HEK293 (cell line): ENCODE measurements at regions not wholly inside any gene's neighbourhood (a gene's known extent, or its start where the extent isn't known, plus 50 kb on each side); places are given as distances from the start of the nearest gene placed in this dataset.

Experiments used
- CTCF ChIA-PET: fragments of 350-600 bp; formaldehyde crosslinking; extraction: SDS; loops from one replicate; lab custom pipeline; 2021; ENCODE audit warnings: antibody characterized with exemption; lab: Yijun Ruan, JAX
- POLR2A ChIA-PET: fragments of 300-600 bp; formaldehyde crosslinking; extraction: SDS; loops from one replicate; lab custom pipeline; 2020; ENCODE audit warnings: antibody characterized with exemption, inconsistent platforms; lab: Yijun Ruan, JAX
- H3K27ac ChIP-seq: fragments of 200-500 bp; sonication (Bioruptor generic); 2 replicates; pipeline ENCODE4 v1.5.1; 2014; ENCODE audit warnings: low read depth, low read length, control low read depth, inconsistent platforms; ENCODE audit errors: extremely low read depth
- H3K36me3 ChIP-seq, 2 experiments: fragments of 200-500 bp in 1 of 2; sonication (Bioruptor generic) in 1 of 2; 1 replicate in 1 of 2; 2 replicates in 1 of 2; pipeline ENCODE4 v1.5.1; 2014 to 2017; ENCODE audit warnings: inconsistent platforms in 2 of 2, low read length in 2 of 2; ENCODE audit not compliant: control insufficient read depth in 2 of 2, insufficient read depth in 1 of 2
- H3K4me1 ChIP-seq: fragments of 200-500 bp; sonication (Bioruptor generic); 2 replicates; pipeline ENCODE4 v1.5.1; 2014; ENCODE audit warnings: mild to moderate bottlenecking, low read length, inconsistent platforms; ENCODE audit not compliant: control insufficient read depth, insufficient read depth
- H3K4me3 ChIP-seq: 2 replicates; pipeline ENCODE4 v1.5.1; 2011; ENCODE audit warnings: low read depth, mild to moderate bottlenecking, control low read depth, low read length, moderate library complexity
- H3K9me3 ChIP-seq: fragments of 200-500 bp; sonication (Bioruptor generic); 2 replicates; pipeline ENCODE4 v1.5.1; 2014; ENCODE audit warnings: low read depth, low read length, inconsistent platforms; ENCODE audit not compliant: control insufficient read depth, insufficient read depth
- EGR2 ChIP-seq: fragments of 450-650 bp; formaldehyde crosslinking; IDR thresholded peaks from 2 replicates; pipeline ENCODE4 v1.5.1; 2016; ENCODE audit warnings: low read depth, missing biosample characterization, missing genetic modification characterization
- HOXC10 ChIP-seq: sonication (generic); formaldehyde crosslinking; IDR thresholded peaks from 2 replicates; pipeline ENCODE4 v1.8.1; 2023; ENCODE audit warnings: mild to moderate bottlenecking, missing genetic modification reagents
- ZBTB1 ChIP-seq: fragments of 450-650 bp; formaldehyde crosslinking; IDR thresholded peaks from 2 replicates; pipeline ENCODE4 v1.5.1; 2016; ENCODE audit warnings: missing biosample characterization, missing genetic modification characterization
- ZBTB7A ChIP-seq: fragments of 450-650 bp; formaldehyde crosslinking; IDR thresholded peaks from 2 replicates; pipeline ENCODE4 v1.5.1; 2016; ENCODE audit warnings: low read depth, missing biosample characterization, missing genetic modification characterization
- ZFP37 ChIP-seq: fragments of 450-650 bp; formaldehyde crosslinking; IDR thresholded peaks from 2 replicates; pipeline ENCODE4 v1.5.1; 2016; ENCODE audit warnings: missing biosample characterization, missing genetic modification characterization
- ZFP41 ChIP-seq: fragments of 450-650 bp; formaldehyde crosslinking; IDR thresholded peaks from 2 replicates; pipeline ENCODE4 v1.5.1; 2016; ENCODE audit warnings: missing biosample characterization, missing genetic modification characterization, borderline replicate concordance
- ZNF2 ChIP-seq: fragments of 450-650 bp; formaldehyde crosslinking; IDR thresholded peaks from 2 replicates; pipeline ENCODE4 v1.5.1; 2016; ENCODE audit warnings: missing biosample characterization, missing genetic modification characterization
- ZNF223 ChIP-seq: fragments of 450-650 bp; formaldehyde crosslinking; IDR thresholded peaks from 2 replicates; pipeline ENCODE4 v1.5.1; 2016; ENCODE audit warnings: missing biosample characterization, missing genetic modification characterization
- ZNF394 ChIP-seq: fragments of 450-650 bp; formaldehyde crosslinking; IDR thresholded peaks from 2 replicates; pipeline ENCODE4 v1.5.1; 2016; ENCODE audit warnings: missing biosample characterization, missing genetic modification characterization, mild to moderate bottlenecking, moderate library complexity, borderline replicate concordance
- ZNF521 ChIP-seq: fragments of 450-650 bp; formaldehyde crosslinking; IDR thresholded peaks from 2 replicates; pipeline ENCODE4 v1.5.1; 2017; ENCODE audit warnings: missing biosample characterization, mild to moderate bottlenecking, missing genetic modification characterization
- ZNF777 ChIP-seq: fragments of 450-650 bp; formaldehyde crosslinking; IDR thresholded peaks from 2 replicates; pipeline ENCODE4 v1.5.1; 2017; ENCODE audit warnings: missing biosample characterization, missing genetic modification characterization, borderline replicate concordance
- ZNF785 ChIP-seq: fragments of 450-650 bp; formaldehyde crosslinking; IDR thresholded peaks from 2 replicates; pipeline ENCODE4 v1.5.1; 2016; ENCODE audit warnings: missing biosample characterization, missing genetic modification characterization
- ZNF843 ChIP-seq: fragments of 450-650 bp; formaldehyde crosslinking; IDR thresholded peaks from 2 replicates; pipeline ENCODE4 v1.5.1; 2016; ENCODE audit warnings: missing biosample characterization, missing genetic modification characterization
- ZSCAN16 ChIP-seq: fragments of 450-650 bp; formaldehyde crosslinking; IDR thresholded peaks from 2 replicates; pipeline ENCODE4 v1.5.1; 2016; ENCODE audit warnings: missing biosample characterization, missing genetic modification characterization
- TF ChIP-seq, protein P1 (sequence below): fragments of 450-650 bp; formaldehyde crosslinking; IDR thresholded peaks from 2 replicates; pipeline ENCODE4 v1.5.1; 2016; ENCODE audit warnings: missing biosample characterization, missing genetic modification characterization
- TF ChIP-seq, protein P2 (sequence below): fragments of 450-650 bp; formaldehyde crosslinking; IDR thresholded peaks from 2 replicates; pipeline ENCODE4 v1.5.1; 2016; ENCODE audit warnings: missing biosample characterization, missing genetic modification characterization
- TF ChIP-seq, protein P3 (sequence below): fragments of 450-650 bp; formaldehyde crosslinking; IDR thresholded peaks from 2 replicates; pipeline ENCODE4 v1.5.1; 2016; ENCODE audit warnings: missing biosample characterization, missing genetic modification characterization, borderline replicate concordance
- TF ChIP-seq, protein P4 (sequence below): fragments of 450-650 bp; formaldehyde crosslinking; IDR thresholded peaks from 2 replicates; pipeline ENCODE4 v1.5.1; 2016; ENCODE audit warnings: missing biosample characterization, missing genetic modification characterization

DNA sequence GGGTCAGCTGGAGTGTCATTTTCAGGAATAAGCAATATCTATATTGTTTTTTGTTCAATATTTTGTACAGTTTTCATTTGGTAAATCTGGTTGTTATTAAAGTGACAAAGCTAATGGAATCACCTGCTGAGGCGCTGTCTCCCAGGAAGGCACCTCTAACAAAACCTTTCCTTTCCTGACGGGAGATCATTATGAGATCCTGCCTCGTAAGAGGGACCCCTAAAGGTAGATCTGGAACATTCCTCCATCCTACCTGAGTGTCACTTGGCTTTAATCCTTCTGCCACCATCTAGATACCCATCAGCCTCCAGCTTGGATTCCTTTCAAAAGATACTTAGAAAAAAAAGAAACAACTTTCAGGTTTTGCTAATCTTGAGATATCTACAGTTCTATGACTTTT lies 157.7 kb downstream of the FAT3 start:
- Histone ChIP-seq H3K4me3 (no peak overlapping the region), H3K27ac (no peak overlapping the region), H3K4me1 (peaks cover 10% of the 10 kb centered on the region), H3K36me3 (no peaks in the 10 kb centered on the region), H3K9me3 (no peaks in the 10 kb centered on the region)
- POLR2A ChIA-PET: no interaction called here
- CTCF ChIA-PET: interaction anchor here (0.6 kb wide), 2 partner anchors 51 to 272 kb away, joined by 3 to 4 read pairs; no protein-coding TSS in a partner anchor
- TF ChIP-seq, protein P1, sequence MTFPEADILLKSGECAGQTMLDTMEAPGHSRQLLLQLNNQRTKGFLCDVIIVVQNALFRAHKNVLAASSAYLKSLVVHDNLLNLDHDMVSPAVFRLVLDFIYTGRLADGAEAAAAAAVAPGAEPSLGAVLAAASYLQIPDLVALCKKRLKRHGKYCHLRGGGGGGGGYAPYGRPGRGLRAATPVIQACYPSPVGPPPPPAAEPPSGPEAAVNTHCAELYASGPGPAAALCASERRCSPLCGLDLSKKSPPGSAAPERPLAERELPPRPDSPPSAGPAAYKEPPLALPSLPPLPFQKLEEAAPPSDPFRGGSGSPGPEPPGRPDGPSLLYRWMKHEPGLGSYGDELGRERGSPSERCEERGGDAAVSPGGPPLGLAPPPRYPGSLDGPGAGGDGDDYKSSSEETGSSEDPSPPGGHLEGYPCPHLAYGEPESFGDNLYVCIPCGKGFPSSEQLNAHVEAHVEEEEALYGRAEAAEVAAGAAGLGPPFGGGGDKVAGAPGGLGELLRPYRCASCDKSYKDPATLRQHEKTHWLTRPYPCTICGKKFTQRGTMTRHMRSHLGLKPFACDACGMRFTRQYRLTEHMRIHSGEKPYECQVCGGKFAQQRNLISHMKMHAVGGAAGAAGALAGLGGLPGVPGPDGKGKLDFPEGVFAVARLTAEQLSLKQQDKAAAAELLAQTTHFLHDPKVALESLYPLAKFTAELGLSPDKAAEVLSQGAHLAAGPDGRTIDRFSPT: no peak
- TF ChIP-seq ZFP41: no peak
- TF ChIP-seq ZNF777 (tag by site-specific recombination): no peak
- TF ChIP-seq, protein P2, sequence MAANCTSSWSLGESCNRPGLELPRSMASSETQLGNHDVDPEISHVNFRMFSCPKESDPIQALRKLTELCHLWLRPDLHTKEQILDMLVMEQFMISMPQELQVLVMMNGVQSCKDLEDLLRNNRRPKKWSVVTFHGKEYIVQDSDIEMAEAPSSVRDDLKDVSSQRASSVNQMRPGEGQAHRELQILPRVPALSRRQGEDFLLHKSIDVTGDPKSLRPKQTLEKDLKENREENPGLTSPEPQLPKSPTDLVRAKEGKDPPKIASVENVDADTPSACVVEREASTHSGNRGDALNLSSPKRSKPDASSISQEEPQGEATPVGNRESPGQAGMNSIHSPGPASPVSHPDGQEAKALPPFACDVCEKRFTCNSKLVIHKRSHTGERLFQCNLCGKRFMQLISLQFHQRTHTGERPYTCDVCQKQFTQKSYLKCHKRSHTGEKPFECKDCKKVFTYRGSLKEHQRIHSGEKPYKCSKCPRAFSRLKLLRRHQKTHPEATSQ (tag by site-specific recombination): no peak
- TF ChIP-seq EGR2 (tag by site-specific recombination): no peak
- no peak for TF ChIP-seq HOXC10
- TF ChIP-seq, protein P3, sequence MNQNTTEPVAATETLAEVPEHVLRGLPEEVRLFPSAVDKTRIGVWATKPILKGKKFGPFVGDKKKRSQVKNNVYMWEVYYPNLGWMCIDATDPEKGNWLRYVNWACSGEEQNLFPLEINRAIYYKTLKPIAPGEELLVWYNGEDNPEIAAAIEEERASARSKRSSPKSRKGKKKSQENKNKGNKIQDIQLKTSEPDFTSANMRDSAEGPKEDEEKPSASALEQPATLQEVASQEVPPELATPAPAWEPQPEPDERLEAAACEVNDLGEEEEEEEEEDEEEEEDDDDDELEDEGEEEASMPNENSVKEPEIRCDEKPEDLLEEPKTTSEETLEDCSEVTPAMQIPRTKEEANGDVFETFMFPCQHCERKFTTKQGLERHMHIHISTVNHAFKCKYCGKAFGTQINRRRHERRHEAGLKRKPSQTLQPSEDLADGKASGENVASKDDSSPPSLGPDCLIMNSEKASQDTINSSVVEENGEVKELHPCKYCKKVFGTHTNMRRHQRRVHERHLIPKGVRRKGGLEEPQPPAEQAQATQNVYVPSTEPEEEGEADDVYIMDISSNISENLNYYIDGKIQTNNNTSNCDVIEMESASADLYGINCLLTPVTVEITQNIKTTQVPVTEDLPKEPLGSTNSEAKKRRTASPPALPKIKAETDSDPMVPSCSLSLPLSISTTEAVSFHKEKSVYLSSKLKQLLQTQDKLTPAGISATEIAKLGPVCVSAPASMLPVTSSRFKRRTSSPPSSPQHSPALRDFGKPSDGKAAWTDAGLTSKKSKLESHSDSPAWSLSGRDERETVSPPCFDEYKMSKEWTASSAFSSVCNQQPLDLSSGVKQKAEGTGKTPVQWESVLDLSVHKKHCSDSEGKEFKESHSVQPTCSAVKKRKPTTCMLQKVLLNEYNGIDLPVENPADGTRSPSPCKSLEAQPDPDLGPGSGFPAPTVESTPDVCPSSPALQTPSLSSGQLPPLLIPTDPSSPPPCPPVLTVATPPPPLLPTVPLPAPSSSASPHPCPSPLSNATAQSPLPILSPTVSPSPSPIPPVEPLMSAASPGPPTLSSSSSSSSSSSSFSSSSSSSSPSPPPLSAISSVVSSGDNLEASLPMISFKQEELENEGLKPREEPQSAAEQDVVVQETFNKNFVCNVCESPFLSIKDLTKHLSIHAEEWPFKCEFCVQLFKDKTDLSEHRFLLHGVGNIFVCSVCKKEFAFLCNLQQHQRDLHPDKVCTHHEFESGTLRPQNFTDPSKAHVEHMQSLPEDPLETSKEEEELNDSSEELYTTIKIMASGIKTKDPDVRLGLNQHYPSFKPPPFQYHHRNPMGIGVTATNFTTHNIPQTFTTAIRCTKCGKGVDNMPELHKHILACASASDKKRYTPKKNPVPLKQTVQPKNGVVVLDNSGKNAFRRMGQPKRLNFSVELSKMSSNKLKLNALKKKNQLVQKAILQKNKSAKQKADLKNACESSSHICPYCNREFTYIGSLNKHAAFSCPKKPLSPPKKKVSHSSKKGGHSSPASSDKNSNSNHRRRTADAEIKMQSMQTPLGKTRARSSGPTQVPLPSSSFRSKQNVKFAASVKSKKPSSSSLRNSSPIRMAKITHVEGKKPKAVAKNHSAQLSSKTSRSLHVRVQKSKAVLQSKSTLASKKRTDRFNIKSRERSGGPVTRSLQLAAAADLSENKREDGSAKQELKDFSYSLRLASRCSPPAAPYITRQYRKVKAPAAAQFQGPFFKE: no peak
- no peak for TF ChIP-seq ZNF394 (tag by site-specific recombination)
- TF ChIP-seq ZSCAN16 (tag by site-specific recombination): no peak
- no peak for TF ChIP-seq ZNF223 (tag by site-specific recombination)
- TF ChIP-seq ZFP37 (tag by site-specific recombination): no peak
- no peak for TF ChIP-seq ZBTB7A (tag by site-specific recombination)
- TF ChIP-seq ZNF2 (tag by site-specific recombination): no peak
- TF ChIP-seq, protein P4, sequence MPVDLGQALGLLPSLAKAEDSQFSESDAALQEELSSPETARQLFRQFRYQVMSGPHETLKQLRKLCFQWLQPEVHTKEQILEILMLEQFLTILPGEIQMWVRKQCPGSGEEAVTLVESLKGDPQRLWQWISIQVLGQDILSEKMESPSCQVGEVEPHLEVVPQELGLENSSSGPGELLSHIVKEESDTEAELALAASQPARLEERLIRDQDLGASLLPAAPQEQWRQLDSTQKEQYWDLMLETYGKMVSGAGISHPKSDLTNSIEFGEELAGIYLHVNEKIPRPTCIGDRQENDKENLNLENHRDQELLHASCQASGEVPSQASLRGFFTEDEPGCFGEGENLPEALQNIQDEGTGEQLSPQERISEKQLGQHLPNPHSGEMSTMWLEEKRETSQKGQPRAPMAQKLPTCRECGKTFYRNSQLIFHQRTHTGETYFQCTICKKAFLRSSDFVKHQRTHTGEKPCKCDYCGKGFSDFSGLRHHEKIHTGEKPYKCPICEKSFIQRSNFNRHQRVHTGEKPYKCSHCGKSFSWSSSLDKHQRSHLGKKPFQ (tag by site-specific recombination): no peak
- no peak for TF ChIP-seq ZNF521
- TF ChIP-seq ZNF785 (tag by site-specific recombination): no peak
- no peak for TF ChIP-seq ZBTB1 (tag by site-specific recombination)
- TF ChIP-seq ZNF843: no peak
